HUES48 (cell line): ENCODE measurements at regions not wholly inside any gene's neighbourhood (a gene's known extent, or its start where the extent isn't known, plus 50 kb on each side); places are given as distances from the start of the nearest gene placed in this dataset.

Experiments
- H3K27ac ChIP-seq: one replicate; pipeline ENCODE4 v1.7.0; 2013; ENCODE audit warnings: low read depth, low read length, inconsistent platforms
- H3K27me3 ChIP-seq: 2 replicates; pipeline ENCODE4 v1.6.1; 2013; ENCODE audit warnings: mild to moderate bottlenecking, low read length; ENCODE audit not compliant: control insufficient read depth, insufficient read depth
- H3K36me3 ChIP-seq: 2 replicates; pipeline ENCODE4 v1.6.1; 2013; ENCODE audit warnings: low read length; ENCODE audit not compliant: control insufficient read depth, insufficient read depth
- H3K4me1 ChIP-seq: 2 replicates; pipeline ENCODE4 v1.6.1; 2013; ENCODE audit warnings: mild to moderate bottlenecking, low read length; ENCODE audit not compliant: control insufficient read depth, insufficient read depth
- H3K4me3 ChIP-seq: 2 replicates; pipeline ENCODE4 v1.5.1; 2013; ENCODE audit warnings: mild to moderate bottlenecking, low read depth, low read length
- H3K9ac ChIP-seq: 2 replicates; pipeline ENCODE4 v1.6.1; 2013; ENCODE audit warnings: mild to moderate bottlenecking, low read depth, low read length, moderate library complexity
- H3K9me3 ChIP-seq: 2 replicates; pipeline ENCODE4 v1.6.1; 2013; ENCODE audit warnings: low read length; ENCODE audit not compliant: control insufficient read depth, insufficient read depth

- H3K9ac ChIP-seq = no peak overlapping the region
- no peak overlapping the region for H3K4me3 ChIP-seq
- H3K27me3 ChIP-seq = no peaks in the 10 kb centered on the region; the same call in 1 of the 2 replicates
- peaks cover 21% of the 10 kb centered on the region for H3K4me1 ChIP-seq
- peak overlapping the region; percentile 84 for H3K27ac ChIP-seq
- H3K36me3 ChIP-seq = no peaks in the 10 kb centered on the region
- H3K9me3 ChIP-seq = no peaks in the 10 kb centered on the region
These were observed 243.8 kb upstream of the WWC1 start for GRCh38 chr5:168047669-168048111.

DNA sequence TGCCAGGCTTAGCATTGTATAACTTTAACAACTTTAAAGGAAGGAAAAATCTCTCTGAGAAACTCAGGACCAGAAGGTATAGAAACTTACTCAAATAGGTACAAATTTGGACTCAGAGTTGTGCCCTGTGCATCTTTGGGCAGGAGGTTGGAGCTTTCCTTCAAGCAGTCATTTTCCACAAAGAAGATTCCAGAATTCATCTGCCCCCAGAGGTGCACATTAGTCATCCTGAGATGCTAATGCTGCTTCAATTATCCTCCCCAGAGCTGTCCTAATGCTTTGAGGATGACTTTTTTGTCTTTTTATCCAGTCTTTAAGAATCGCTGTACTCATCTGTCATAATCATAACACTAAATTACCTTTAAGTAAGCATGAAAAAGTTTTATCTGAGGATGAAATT, 243.0 kb upstream of the WWC1 start:
- H3K27me3 ChIP-seq = no peaks in the 10 kb centered on the region; the same call in 1 of the 2 replicates
- H3K4me3 ChIP-seq = no peak overlapping the region
- H3K4me1 ChIP-seq = peaks cover 21% of the 10 kb centered on the region
- H3K27ac ChIP-seq = no peak overlapping the region
- no peaks in the 10 kb centered on the region for H3K36me3 ChIP-seq
- no peak overlapping the region for H3K9ac ChIP-seq
- H3K9me3 ChIP-seq = no peaks in the 10 kb centered on the region

GRCh38 chr5:168052686-168053085, 238.8 kb upstream of the WWC1 start:
- Histone ChIP-seq H3K27ac (no peak overlapping the region), H3K27me3 (no peaks in the 10 kb centered on the region; the same call in 1 of the 2 replicates), H3K9ac (no peak overlapping the region), H3K4me1 (peaks cover 9% of the 10 kb centered on the region), H3K4me3 (no peak overlapping the region), H3K9me3 (no peaks in the 10 kb centered on the region), H3K36me3 (no peaks in the 10 kb centered on the region)

DNA sequence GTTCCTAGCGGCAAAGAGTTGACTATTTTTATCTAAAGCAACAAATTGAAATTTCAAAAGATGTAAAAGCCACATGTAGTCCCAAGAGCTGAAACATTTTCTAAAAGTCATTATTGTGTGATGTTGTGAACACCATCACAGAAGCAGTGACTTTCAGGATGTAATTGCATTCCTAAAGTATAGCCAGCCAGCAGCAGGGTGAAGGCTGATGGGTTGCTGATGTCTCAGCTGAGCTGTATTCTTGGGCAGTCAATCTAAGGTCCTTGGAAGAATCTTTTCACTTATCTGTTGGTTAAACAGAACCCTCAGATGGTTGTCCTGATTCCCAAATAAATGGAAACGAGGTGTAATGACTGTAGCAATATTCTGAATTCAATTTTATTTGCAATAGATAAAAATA, 237.4 kb upstream of the WWC1 start:
- H3K9me3 ChIP-seq = peaks cover 8% of the 10 kb centered on the region; the same call in 1 of the 2 replicates
- no peaks in the 10 kb centered on the region for H3K36me3 ChIP-seq
- no peak overlapping the region for H3K4me3 ChIP-seq
- no peaks in the 10 kb centered on the region; the same call in 1 of the 2 replicates for H3K27me3 ChIP-seq
- H3K27ac ChIP-seq = no peak overlapping the region
- H3K4me1 ChIP-seq = no peaks in the 10 kb centered on the region
- H3K9ac ChIP-seq = no peak overlapping the region

- Histone ChIP-seq H3K9ac (no peak overlapping the region), H3K4me1 (no peaks in the 10 kb centered on the region), H3K36me3 (no peaks in the 10 kb centered on the region), H3K27ac (no peak overlapping the region), H3K9me3 (peaks cover 8% of the 10 kb centered on the region; the same call in 1 of the 2 replicates), H3K27me3 (no peaks in the 10 kb centered on the region), H3K4me3 (no peak overlapping the region)
These were observed 236.2 kb upstream of the WWC1 start for GRCh38 chr5:168055141-168055683.

DNA sequence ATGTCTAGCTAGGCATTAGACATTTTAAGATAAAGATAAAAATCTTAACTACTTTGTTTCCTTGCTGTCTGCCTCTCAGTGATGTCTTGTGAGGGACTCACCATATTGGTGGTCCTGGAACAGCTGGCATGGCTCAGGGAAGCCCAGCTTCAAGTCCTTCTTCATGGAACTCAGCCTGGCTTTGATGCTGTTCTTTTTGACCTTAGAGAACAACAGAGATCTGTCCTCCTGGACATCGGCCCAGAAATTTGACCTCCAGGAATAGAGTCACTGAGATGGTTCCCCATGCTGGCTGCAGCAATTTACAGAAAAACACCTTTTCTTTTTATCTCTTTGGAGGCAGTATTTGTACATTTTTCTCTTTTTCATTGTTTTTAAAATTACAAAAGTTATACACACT, 235.5 kb upstream of the WWC1 start:
- Histone ChIP-seq H3K36me3 (no peaks in the 10 kb centered on the region), H3K27me3 (no peaks in the 10 kb centered on the region)

DNA sequence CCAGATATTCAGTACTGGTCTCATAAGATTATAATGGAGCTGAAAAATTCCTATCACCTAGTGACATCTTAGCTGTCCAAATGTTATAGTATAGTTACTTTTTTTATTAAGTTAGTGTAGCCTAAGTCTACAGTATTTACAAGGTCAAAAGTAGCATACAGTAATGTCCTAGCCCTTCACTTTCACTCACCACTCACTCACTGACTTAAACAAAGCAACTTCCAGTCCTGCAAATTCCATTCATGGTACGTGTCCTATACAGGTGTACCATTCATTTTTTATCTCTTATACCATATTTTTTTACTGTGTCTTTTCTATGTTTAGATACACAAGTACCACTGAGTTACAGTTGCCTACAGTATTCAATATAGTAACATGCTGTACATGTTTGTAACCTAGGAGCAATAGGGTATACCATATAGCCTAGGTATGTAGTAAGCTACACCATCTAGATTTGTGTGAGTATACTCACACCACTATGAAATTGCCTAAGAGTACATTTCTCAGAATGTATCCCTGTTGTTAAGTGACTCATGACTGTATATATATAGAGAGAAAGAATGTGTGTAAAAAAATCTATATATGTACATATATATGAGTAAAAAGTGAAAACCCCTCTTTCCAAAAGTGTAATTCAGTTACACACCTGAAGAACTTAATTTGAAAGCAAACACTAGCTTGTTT, 234.8 kb upstream of the WWC1 start:
- Histone ChIP-seq H3K9me3 (peaks cover 8% of the 10 kb centered on the region; the same call in 1 of the 2 replicates), H3K27me3 (no peaks in the 10 kb centered on the region), H3K36me3 (no peaks in the 10 kb centered on the region), H3K4me1 (no peaks in the 10 kb centered on the region), H3K9ac (no peak overlapping the region), H3K4me3 (no peak overlapping the region), H3K27ac (no peak overlapping the region)

More for the DNA sequence above, 235.5 kb upstream of the WWC1 start:
- no peaks in the 10 kb centered on the region for H3K4me1 ChIP-seq
- peaks cover 8% of the 10 kb centered on the region; the same call in 1 of the 2 replicates for H3K9me3 ChIP-seq
- no peak overlapping the region for H3K27ac ChIP-seq
- H3K9ac ChIP-seq = no peak overlapping the region
- no peak overlapping the region for H3K4me3 ChIP-seq

DNA sequence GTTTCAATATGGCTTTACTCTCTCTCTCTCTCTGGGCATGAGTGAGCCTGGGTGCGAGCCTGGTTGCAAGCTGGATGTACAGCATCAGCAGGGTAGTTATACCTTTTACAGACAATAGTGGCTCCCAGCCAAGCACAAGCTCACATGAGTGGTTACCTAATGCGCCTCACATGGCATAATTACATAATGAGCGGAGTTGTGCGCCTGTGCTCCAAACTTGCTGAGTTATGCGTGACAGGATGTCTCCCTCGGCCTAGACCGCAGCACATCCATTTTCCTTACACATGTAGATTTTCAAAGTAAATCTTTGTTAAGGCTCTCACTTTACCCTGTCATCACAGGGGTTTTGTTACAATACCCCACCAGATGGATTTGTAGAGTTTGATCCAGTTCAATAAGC, 233.5 kb upstream of the WWC1 start:
- Histone ChIP-seq H3K4me3 (no peak overlapping the region), H3K27me3 (no peaks in the 10 kb centered on the region), H3K27ac (no peak overlapping the region), H3K36me3 (no peaks in the 10 kb centered on the region), H3K4me1 (no peaks in the 10 kb centered on the region), H3K9me3 (peaks cover 8% of the 10 kb centered on the region; the same call in 1 of the 2 replicates), H3K9ac (no peak overlapping the region)

DNA sequence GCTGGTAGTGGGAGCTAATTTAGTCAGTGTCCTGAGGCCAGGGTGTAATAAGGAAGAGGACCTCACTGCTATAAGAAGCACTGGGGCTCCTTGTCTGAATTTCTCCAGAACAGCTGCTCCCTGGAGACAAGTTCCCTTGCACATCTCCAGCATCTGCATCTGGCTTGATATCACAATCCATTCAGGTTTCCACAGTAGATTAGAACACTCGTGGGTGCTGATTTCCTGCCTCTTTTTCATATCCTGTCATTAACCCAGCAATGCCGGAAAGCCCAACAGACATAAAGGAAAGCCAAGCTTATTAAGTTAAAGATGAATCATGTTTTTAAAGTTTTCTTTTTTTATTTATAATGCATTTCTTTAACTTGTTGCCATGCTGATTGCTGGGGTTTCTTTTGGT, 232.3 kb upstream of the WWC1 start:
- Histone ChIP-seq H3K4me3 (no peak overlapping the region), H3K27ac (no peak overlapping the region), H3K4me1 (no peaks in the 10 kb centered on the region), H3K27me3 (no peaks in the 10 kb centered on the region), H3K9me3 (peaks cover 8% of the 10 kb centered on the region; the same call in 1 of the 2 replicates), H3K36me3 (no peaks in the 10 kb centered on the region), H3K9ac (no peak overlapping the region)

DNA sequence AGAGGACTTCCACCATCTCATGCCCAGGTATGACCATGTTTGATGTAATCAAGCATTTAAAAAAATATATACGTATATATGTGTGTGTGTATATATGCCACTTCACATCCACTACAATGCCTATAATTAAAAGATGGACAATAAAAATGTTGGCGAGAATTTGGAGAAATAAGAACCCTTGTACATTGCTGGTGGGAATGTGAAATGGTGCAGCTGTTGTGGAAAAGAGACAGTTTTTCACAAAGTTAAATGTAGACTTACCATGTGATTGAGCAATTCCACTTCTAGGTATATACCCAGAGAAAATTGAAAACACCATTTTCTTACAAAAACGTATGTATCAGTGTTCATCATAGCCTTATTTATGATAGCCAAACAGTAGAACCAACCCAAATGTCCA, 229.2 kb upstream of the WWC1 start:
- Histone ChIP-seq H3K4me3 (no peak overlapping the region), H3K9ac (no peak overlapping the region), H3K9me3 (peaks cover 8% of the 10 kb centered on the region; the same call in 1 of the 2 replicates), H3K36me3 (no peaks in the 10 kb centered on the region), H3K27ac (no peak overlapping the region), H3K27me3 (no peaks in the 10 kb centered on the region), H3K4me1 (no peaks in the 10 kb centered on the region)

GRCh38 chr5:168064457-168064856, 227.0 kb upstream of the WWC1 start:
- no peaks in the 10 kb centered on the region for H3K9me3 ChIP-seq
- no peaks in the 10 kb centered on the region for H3K27me3 ChIP-seq
- no peak overlapping the region for H3K27ac ChIP-seq
- no peak overlapping the region for H3K9ac ChIP-seq
- H3K4me1 ChIP-seq = no peaks in the 10 kb centered on the region
- no peaks in the 10 kb centered on the region for H3K36me3 ChIP-seq
- H3K4me3 ChIP-seq = no peak overlapping the region
